ENCODE measurements at regions not wholly inside any gene's neighbourhood (a gene's known extent, or its start where the extent isn't known, plus 50 kb on each side); places are given as distances from the start of the nearest gene placed in this dataset.

GRCh38 chr16:59324462-59324861 lies 590.3 kb upstream of the GOT2 start (continued):
- TF ChIP-seq NKRF (conservative IDR thresholded peaks at IDR 0.05), result no peak
- no peak for TF ChIP-seq NRF1 (conservative IDR thresholded peaks at IDR 0.05; ENCODE audit: low read depth, low read length)
- no peak for TF ChIP-seq TCF3 (IDR thresholded peaks at IDR 0.05; ENCODE audit: borderline replicate concordance, insufficient read depth, low read depth, low read length)

GRCh38 chr16:59320657-59321056 lies 586.5 kb upstream of the GOT2 start:
- FAIRE-seq (no peak), DNase-seq (ENCODE audit: low read depth, low spot score) (no peak), ATAC-seq (no peak)
- Histone ChIP-seq H3K9me3 (replicated peaks; ENCODE audit: control insufficient read depth, insufficient read depth, low read length) (no peaks in the 10 kb centered on the region), H3K9ac (ENCODE audit: control insufficient read depth, insufficient read depth, low read length) (no peak overlapping the region), H3K4me2 (ENCODE audit: control insufficient read depth, insufficient read depth) (no peak overlapping the region), H2AFZ (ENCODE audit: control insufficient read depth, low read depth, low read length) (no peak overlapping the region), H3K27me3 (replicated peaks in 1 of 2; ENCODE audit: control insufficient read depth in 2 of 2, insufficient read depth in 2 of 2, low read length in 1 of 2) (no peaks in the 10 kb centered on the region), H3K27ac (ENCODE audit: control insufficient read depth, insufficient read depth) (no peak overlapping the region), H4K20me1 (ENCODE audit: control insufficient read depth, insufficient read depth) (no peaks in the 10 kb centered on the region), H3K4me3 (no peak overlapping the region), H3K36me3 (ENCODE audit: control insufficient read depth in 2 of 2, insufficient read depth in 2 of 2, low read length in 1 of 2) (no peaks in the 10 kb centered on the region), H3K79me2 (ENCODE audit: control insufficient read depth, insufficient read depth, low read length) (no peaks in the 10 kb centered on the region), H3K4me1 (ENCODE audit: control insufficient read depth, insufficient read depth, low read length) (no peaks in the 10 kb centered on the region)
- in situ Hi-C loops (cut with MboI) (no loop called here), intact Hi-C loops (cut with micrococcal nuclease; ENCODE audit: unreplicated experiment) (no loop called here)
- WGBS (ENCODE audit: insufficient coverage, insufficient replicate concordance, low lambda C conversion rate, missing lambda C conversion rate), result 48% methylated on average over 1 of the region's 1 CpG
- SMC1A ChIA-PET (ENCODE audit: uncharacterized antibody, unreplicated experiment), result no interaction called here
- CTCF ChIA-PET, result no interaction called here
- RAD21 ChIA-PET (ENCODE audit: unreplicated experiment), result no interaction called here
- POLR2A ChIA-PET, result no interaction called here
- no TSS peak for BruUV-seq (replicated peaks)
- TF ChIP-seq PML (IDR thresholded peaks at IDR 0.05; ENCODE audit: low read length) (no peak), HSF1 (IDR thresholded peaks at IDR 0.05; ENCODE audit: low read depth, low read length) (no peak), HCFC1 (IDR thresholded peaks at IDR 0.05; ENCODE audit: low read length) (no peak), CEBPZ (IDR thresholded peaks at IDR 0.05; ENCODE audit: low read depth, low read length) (no peak), SMARCA5 (IDR thresholded peaks at IDR 0.05) (no peak), SUZ12 (IDR thresholded peaks at IDR 0.05; ENCODE audit: unreplicated experiment) (no peak), TARDBP (IDR thresholded peaks at IDR 0.05; ENCODE audit: borderline replicate concordance) (no peak), USF1 (IDR thresholded peaks at IDR 0.05; ENCODE audit: borderline replicate concordance, extremely low read length, insufficient read depth, low read depth, low read length) (no peak), PBX3 (IDR thresholded peaks at IDR 0.05; ENCODE audit: insufficient replicate concordance, low read depth, low read length) (no peak), ZNF207 (IDR thresholded peaks at IDR 0.05; ENCODE audit: borderline replicate concordance) (no peak)
